HEK293 (cell line): ENCODE measurements at regions not wholly inside any gene's neighbourhood (a gene's known extent, or its start where the extent isn't known, plus 50 kb on each side); places are given as distances from the start of the nearest gene placed in this dataset.

ENCODE experiments used
- CTCF ChIA-PET: fragments of 350-600 bp; formaldehyde crosslinking; extraction: SDS; loops from one replicate; lab custom pipeline; 2021; ENCODE audit warnings: antibody characterized with exemption; lab: Yijun Ruan, JAX
- POLR2A ChIA-PET: fragments of 300-600 bp; formaldehyde crosslinking; extraction: SDS; loops from one replicate; lab custom pipeline; 2020; ENCODE audit warnings: antibody characterized with exemption, inconsistent platforms; lab: Yijun Ruan, JAX
- H3K27ac ChIP-seq: fragments of 200-500 bp; sonication (Bioruptor generic); 2 replicates; pipeline ENCODE4 v1.5.1; 2014; ENCODE audit warnings: low read depth, low read length, control low read depth, inconsistent platforms; ENCODE audit errors: extremely low read depth
- H3K36me3 ChIP-seq, 2 experiments: fragments of 200-500 bp in 1 of 2; sonication (Bioruptor generic) in 1 of 2; 1 replicate in 1 of 2; 2 replicates in 1 of 2; pipeline ENCODE4 v1.5.1; 2014 to 2017; ENCODE audit warnings: inconsistent platforms in 2 of 2, low read length in 2 of 2; ENCODE audit not compliant: control insufficient read depth in 2 of 2, insufficient read depth in 1 of 2
- H3K4me1 ChIP-seq: fragments of 200-500 bp; sonication (Bioruptor generic); 2 replicates; pipeline ENCODE4 v1.5.1; 2014; ENCODE audit warnings: mild to moderate bottlenecking, low read length, inconsistent platforms; ENCODE audit not compliant: control insufficient read depth, insufficient read depth
- H3K4me3 ChIP-seq: 2 replicates; pipeline ENCODE4 v1.5.1; 2011; ENCODE audit warnings: low read depth, mild to moderate bottlenecking, control low read depth, low read length, moderate library complexity
- H3K9me3 ChIP-seq: fragments of 200-500 bp; sonication (Bioruptor generic); 2 replicates; pipeline ENCODE4 v1.5.1; 2014; ENCODE audit warnings: low read depth, low read length, inconsistent platforms; ENCODE audit not compliant: control insufficient read depth, insufficient read depth
- EGR2 ChIP-seq: fragments of 450-650 bp; formaldehyde crosslinking; IDR thresholded peaks from 2 replicates; pipeline ENCODE4 v1.5.1; 2016; ENCODE audit warnings: low read depth, missing biosample characterization, missing genetic modification characterization
- GFI1B ChIP-seq: fragments of 450-650 bp; formaldehyde crosslinking; IDR thresholded peaks from 2 replicates; pipeline ENCODE4 v1.5.1; 2016; ENCODE audit warnings: missing biosample characterization, missing genetic modification characterization
- MEIS1 ChIP-seq: sonication (generic); formaldehyde crosslinking; IDR thresholded peaks from 2 replicates; pipeline ENCODE4 v1.8.1; 2022; ENCODE audit warnings: missing genetic modification reagents, mild to moderate bottlenecking, borderline replicate concordance
- SCRT1 ChIP-seq: fragments of 450-650 bp; formaldehyde crosslinking; IDR thresholded peaks from 2 replicates; pipeline ENCODE4 v1.5.1; 2016; ENCODE audit warnings: missing biosample characterization, missing genetic modification characterization, borderline replicate concordance
- TCF7L2 ChIP-seq: IDR thresholded peaks from 2 replicates; pipeline ENCODE4 v1.6.1; 2011; ENCODE audit warnings: low read depth, mild to moderate bottlenecking, inconsistent platforms, low read length, moderate library complexity, borderline replicate concordance
- ZBTB21 ChIP-seq: fragments of 450-650 bp; formaldehyde crosslinking; IDR thresholded peaks from 2 replicates; pipeline ENCODE4 v1.5.1; 2017; ENCODE audit warnings: missing biosample characterization, missing genetic modification characterization
- ZNF10 ChIP-seq: fragments of 450-650 bp; formaldehyde crosslinking; IDR thresholded peaks from 2 replicates; pipeline ENCODE4 v1.5.1; 2017; ENCODE audit warnings: missing biosample characterization, missing genetic modification characterization
- ZNF138 ChIP-seq: fragments of 450-650 bp; formaldehyde crosslinking; IDR thresholded peaks from 2 replicates; pipeline ENCODE4 v1.5.1; 2016; ENCODE audit warnings: missing biosample characterization, missing genetic modification characterization, borderline replicate concordance
- ZNF157 ChIP-seq: fragments of 450-650 bp; formaldehyde crosslinking; IDR thresholded peaks from 2 replicates; pipeline ENCODE4 v1.5.1; 2016; ENCODE audit warnings: missing biosample characterization, missing genetic modification characterization
- ZNF19 ChIP-seq: fragments of 450-650 bp; formaldehyde crosslinking; IDR thresholded peaks from 2 replicates; pipeline ENCODE4; 2016; ENCODE audit warnings: missing biosample characterization, missing genetic modification characterization, low read depth
- ZNF274 ChIP-seq, 2 experiments: fragments of 200-500 bp in 1 of 2; fragments of 450-650 bp in 1 of 2; sonication (Bioruptor generic) in 1 of 2; formaldehyde crosslinking in 1 of 2; IDR thresholded peaks; 2 replicates each; pipeline versions ENCODE4 v1.5.1 to v1.6.1; 2014 to 2016; ENCODE audit warnings: borderline replicate concordance in 1 of 2, inconsistent platforms in 1 of 2, low read length in 1 of 2, missing biosample characterization in 1 of 2, missing genetic modification characterization in 1 of 2
- ZNF311 ChIP-seq: fragments of 450-650 bp; formaldehyde crosslinking; IDR thresholded peaks from 2 replicates; pipeline ENCODE4 v1.5.1; 2017; ENCODE audit warnings: missing biosample characterization, missing genetic modification characterization, borderline replicate concordance
- ZNF341 ChIP-seq: fragments of 450-650 bp; formaldehyde crosslinking; IDR thresholded peaks from 2 replicates; pipeline ENCODE4; 2016; ENCODE audit warnings: low read depth, missing biosample characterization, missing genetic modification characterization
- ZNF426 ChIP-seq: fragments of 450-650 bp; formaldehyde crosslinking; IDR thresholded peaks from 2 replicates; pipeline ENCODE4 v1.5.1; 2017; ENCODE audit warnings: missing biosample characterization, missing genetic modification characterization, mild to moderate bottlenecking, inconsistent platforms, moderate library complexity
- ZNF530 ChIP-seq: fragments of 450-650 bp; formaldehyde crosslinking; IDR thresholded peaks from 2 replicates; pipeline ENCODE4 v1.5.1; 2016; ENCODE audit warnings: low read depth, missing biosample characterization, missing genetic modification characterization
- ZNF596 ChIP-seq: fragments of 450-650 bp; IDR thresholded peaks from 2 replicates; pipeline ENCODE4 v1.5.0; 2018; ENCODE audit warnings: missing biosample characterization, mild to moderate bottlenecking, missing genetic modification characterization, moderate library complexity
- ZNF629 ChIP-seq: fragments of 450-650 bp; formaldehyde crosslinking; IDR thresholded peaks from 2 replicates; pipeline ENCODE4 v1.5.1; 2017; ENCODE audit warnings: missing biosample characterization, missing genetic modification characterization
- ZNF664 ChIP-seq: fragments of 450-650 bp; formaldehyde crosslinking; IDR thresholded peaks from 2 replicates; pipeline ENCODE4 v1.5.1; 2016; ENCODE audit warnings: missing biosample characterization, missing genetic modification characterization
- ZNF791 ChIP-seq: fragments of 450-650 bp; formaldehyde crosslinking; IDR thresholded peaks from 2 replicates; pipeline ENCODE4 v1.5.1; 2016; ENCODE audit warnings: missing biosample characterization, missing genetic modification characterization
- TF ChIP-seq, protein P1 (sequence below): fragments of 450-650 bp; formaldehyde crosslinking; IDR thresholded peaks from 2 replicates; pipeline ENCODE4 v1.5.1; 2016; ENCODE audit warnings: missing biosample characterization, missing genetic modification characterization
- TF ChIP-seq, protein P2 (sequence below): fragments of 450-650 bp; formaldehyde crosslinking; conservative IDR thresholded peaks from 2 replicates; pipeline ENCODE4 v1.5.1; 2016; ENCODE audit warnings: low read depth, missing biosample characterization, missing genetic modification characterization

DNA sequence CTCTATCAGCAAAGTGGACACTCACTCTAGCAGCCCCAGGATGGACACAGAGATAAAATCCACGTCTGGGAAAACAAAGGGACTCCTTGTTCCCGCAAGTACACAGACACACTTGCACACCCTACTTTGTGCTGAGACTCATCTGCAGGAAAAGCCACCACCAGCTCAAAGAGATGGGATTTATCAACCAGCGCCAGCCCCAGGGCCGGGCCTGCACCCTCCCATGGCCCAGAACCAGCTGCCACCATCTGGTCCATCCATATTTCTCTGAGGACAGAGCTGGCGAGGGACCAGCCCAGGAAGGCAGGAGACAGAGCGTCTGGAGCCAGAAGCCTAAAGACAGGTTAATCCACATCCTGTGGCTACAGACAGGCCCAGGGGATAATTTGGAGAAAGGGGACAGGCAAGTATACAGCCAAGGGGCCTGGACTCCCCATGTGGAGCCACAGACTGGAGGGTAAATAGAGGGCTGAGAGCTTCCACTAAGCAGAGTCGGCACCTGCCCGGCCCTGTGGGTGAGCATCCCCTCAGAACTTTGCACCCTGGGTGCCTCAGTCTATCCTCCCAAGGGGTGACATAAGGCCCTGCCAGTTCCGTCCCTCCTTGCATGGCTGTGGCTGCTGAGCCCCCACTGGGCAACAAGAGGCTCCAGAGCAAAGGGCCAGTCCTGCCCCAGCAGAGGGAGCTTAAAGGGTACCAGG is 233.9 kb downstream of the PTPRU start:
- H3K36me3 ChIP-seq: no peaks in the 10 kb centered on the region
- no peak overlapping the region for H3K27ac ChIP-seq
- no peak for TF ChIP-seq ZNF791 (tag by site-specific recombination)
- TF ChIP-seq ZNF274 (IDR thresholded peaks at IDR 0.05; ENCODE audit: low read length): no peak
- TF ChIP-seq ZNF274 (tag by site-specific recombination; IDR thresholded peaks at IDR 0.05; ENCODE audit: borderline replicate concordance): no peak
- TF ChIP-seq ZNF19: no peak
- TF ChIP-seq, protein P1, sequence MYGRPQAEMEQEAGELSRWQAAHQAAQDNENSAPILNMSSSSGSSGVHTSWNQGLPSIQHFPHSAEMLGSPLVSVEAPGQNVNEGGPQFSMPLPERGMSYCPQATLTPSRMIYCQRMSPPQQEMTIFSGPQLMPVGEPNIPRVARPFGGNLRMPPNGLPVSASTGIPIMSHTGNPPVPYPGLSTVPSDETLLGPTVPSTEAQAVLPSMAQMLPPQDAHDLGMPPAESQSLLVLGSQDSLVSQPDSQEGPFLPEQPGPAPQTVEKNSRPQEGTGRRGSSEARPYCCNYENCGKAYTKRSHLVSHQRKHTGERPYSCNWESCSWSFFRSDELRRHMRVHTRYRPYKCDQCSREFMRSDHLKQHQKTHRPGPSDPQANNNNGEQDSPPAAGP (tag by site-specific recombination): no peak
- TF ChIP-seq ZNF664 (tag by site-specific recombination): no peak
- no peak for TF ChIP-seq ZBTB21 (tag by site-specific recombination)
- no peaks in the 10 kb centered on the region for H3K4me1 ChIP-seq
- ChIA-PET POLR2A (no interaction called here), CTCF (no interaction called here)
- no peak overlapping the region for H3K4me3 ChIP-seq
- H3K9me3 ChIP-seq: no peaks in the 10 kb centered on the region

DNA sequence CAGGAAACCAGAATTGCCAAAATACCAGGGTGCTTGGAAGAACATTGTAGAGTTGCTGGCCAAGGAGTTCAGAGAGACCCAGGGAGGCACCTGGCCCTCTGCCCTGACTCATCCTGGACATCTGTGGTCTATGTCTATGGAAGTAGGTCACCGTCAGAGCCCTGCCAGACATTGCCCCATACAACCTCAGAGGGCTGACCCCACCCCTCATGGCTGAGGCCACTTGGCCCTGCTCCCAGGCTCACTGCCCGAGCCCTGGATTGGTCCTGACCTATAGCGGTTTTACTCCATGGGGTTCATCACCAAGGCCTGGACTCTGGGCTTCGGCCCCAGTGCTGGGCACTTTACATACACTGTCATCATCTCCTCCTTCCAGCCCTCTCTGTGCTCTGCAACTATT is 233.1 kb downstream of the PTPRU start:
- no peak overlapping the region for H3K27ac ChIP-seq
- no peaks in the 10 kb centered on the region for H3K4me1 ChIP-seq
- no peak for TF ChIP-seq ZNF10 (tag by site-specific recombination)
- TF ChIP-seq ZNF426 (tag by site-specific recombination): no peak
- TF ChIP-seq EGR2 (tag by site-specific recombination): no peak
- TF ChIP-seq SCRT1 (tag by site-specific recombination): no peak
- TF ChIP-seq GFI1B (tag by site-specific recombination): no peak
- no peak for TF ChIP-seq ZNF341 (tag by site-specific recombination)
- TF ChIP-seq ZNF311 (tag by site-specific recombination): no peak
- no peak for TF ChIP-seq ZNF157
- TF ChIP-seq ZNF19: no peak
- no peak for TF ChIP-seq ZNF530 (tag by site-specific recombination)
- no peak for TF ChIP-seq ZNF629 (tag by site-specific recombination)
- TF ChIP-seq, protein P2, sequence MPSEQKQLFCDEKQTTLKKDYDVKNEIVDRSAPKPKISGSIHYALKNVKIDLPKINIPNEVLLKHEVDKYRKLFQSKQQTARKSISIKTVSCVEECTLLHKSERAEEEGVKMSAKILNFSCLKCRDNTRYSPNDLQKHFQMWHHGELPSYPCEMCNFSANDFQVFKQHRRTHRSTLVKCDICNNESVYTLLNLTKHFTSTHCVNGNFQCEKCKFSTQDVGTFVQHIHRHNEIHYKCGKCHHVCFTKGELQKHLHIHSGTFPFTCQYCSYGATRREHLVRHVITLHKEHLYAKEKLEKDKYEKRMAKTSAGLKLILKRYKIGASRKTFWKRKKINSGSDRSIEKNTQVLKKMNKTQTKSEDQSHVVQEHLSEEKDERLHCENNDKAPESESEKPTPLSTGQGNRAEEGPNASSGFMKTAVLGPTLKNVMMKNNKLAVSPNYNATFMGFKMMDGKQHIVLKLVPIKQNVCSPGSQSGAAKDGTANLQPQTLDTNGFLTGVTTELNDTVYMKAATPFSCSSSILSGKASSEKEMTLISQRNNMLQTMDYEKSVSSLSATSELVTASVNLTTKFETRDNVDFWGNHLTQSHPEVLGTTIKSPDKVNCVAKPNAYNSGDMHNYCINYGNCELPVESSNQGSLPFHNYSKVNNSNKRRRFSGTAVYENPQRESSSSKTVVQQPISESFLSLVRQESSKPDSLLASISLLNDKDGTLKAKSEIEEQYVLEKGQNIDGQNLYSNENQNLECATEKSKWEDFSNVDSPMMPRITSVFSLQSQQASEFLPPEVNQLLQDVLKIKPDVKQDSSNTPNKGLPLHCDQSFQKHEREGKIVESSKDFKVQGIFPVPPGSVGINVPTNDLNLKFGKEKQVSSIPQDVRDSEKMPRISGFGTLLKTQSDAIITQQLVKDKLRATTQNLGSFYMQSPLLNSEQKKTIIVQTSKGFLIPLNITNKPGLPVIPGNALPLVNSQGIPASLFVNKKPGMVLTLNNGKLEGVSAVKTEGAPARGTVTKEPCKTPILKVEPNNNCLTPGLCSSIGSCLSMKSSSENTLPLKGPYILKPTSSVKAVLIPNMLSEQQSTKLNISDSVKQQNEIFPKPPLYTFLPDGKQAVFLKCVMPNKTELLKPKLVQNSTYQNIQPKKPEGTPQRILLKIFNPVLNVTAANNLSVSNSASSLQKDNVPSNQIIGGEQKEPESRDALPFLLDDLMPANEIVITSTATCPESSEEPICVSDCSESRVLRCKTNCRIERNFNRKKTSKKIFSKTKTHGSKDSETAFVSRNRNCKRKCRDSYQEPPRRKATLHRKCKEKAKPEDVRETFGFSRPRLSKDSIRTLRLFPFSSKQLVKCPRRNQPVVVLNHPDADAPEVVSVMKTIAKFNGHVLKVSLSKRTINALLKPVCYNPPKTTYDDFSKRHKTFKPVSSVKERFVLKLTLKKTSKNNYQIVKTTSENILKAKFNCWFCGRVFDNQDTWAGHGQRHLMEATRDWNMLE (tag by site-specific recombination): no peak
- TF ChIP-seq TCF7L2: no peak
- TF ChIP-seq ZNF138 (tag by site-specific recombination): no peak
- TF ChIP-seq ZNF596 (tag by site-specific recombination): no peak
- no peak for TF ChIP-seq MEIS1
- no peaks in the 10 kb centered on the region for H3K9me3 ChIP-seq
- ChIA-PET POLR2A (no interaction called here), CTCF (no interaction called here)
- no peaks in the 10 kb centered on the region for H3K36me3 ChIP-seq
- H3K4me3 ChIP-seq: no peak overlapping the region
